ENCODE measurements at regions not wholly inside any gene's neighbourhood (a gene's known extent, or its start where the extent isn't known, plus 50 kb on each side); places are given as distances from the start of the nearest gene placed in this dataset.
"Not testable (repeated sequence)": the region's sequence is repeated elsewhere in the genome, so short reads cannot be mapped to it uniquely, and the experiment has no call there.

GRCh38 chr2:87361805-87362204 lies 340.2 kb upstream of the PLGLB1 start:
- TF ChIP-seq CTCF, POLR2A, EP300, POLR2AphosphoS5 (IDR thresholded peaks at IDR 0.05): not testable (repeated sequence)
